HFFc6 (cell line): ENCODE measurements at regions not wholly inside any gene's neighbourhood (a gene's known extent, or its start where the extent isn't known, plus 50 kb on each side); places are given as distances from the start of the nearest gene placed in this dataset.
"Not testable (repeated sequence)": the region's sequence is repeated elsewhere in the genome, so short reads cannot be mapped to it uniquely, and the experiment has no call there.

ENCODE experiments used
- DNase-seq: peaks from one replicate; pipeline ENCODE4 v3.0.0-alpha.2; 2018
- H3K27ac Mint-ChIP-seq: 2 replicates; pipeline ENCODE4 v1.8.0; 2020; ENCODE audit warnings: mild to moderate bottlenecking, mixed read lengths
- H3K27me3 Mint-ChIP-seq: 2 replicates; pipeline ENCODE4 v1.8.0; 2021; ENCODE audit warnings: mild to moderate bottlenecking, moderate library complexity, mixed read lengths; ENCODE audit not compliant: insufficient read depth
- H3K36me3 Mint-ChIP-seq: 2 replicates; pipeline ENCODE4 v1.8.0; 2021; ENCODE audit warnings: low read depth, mixed read lengths
- H3K4me1 Mint-ChIP-seq: 2 replicates; pipeline ENCODE4 v1.8.0; 2020; ENCODE audit warnings: low read depth, mixed read lengths
- H3K4me3 Mint-ChIP-seq: 2 replicates; pipeline ENCODE4 v1.8.0; 2020; ENCODE audit warnings: mild to moderate bottlenecking, moderate library complexity, mixed read lengths
- H3K9me3 Mint-ChIP-seq: 2 replicates; pipeline ENCODE4 v1.8.0; 2020; ENCODE audit warnings: mild to moderate bottlenecking, mixed read lengths
- TF ChIP-seq, protein P1 (sequence below): fragments of 200-600 bp; sonication (generic); IDR thresholded peaks from 2 replicates; pipeline ENCODE4 v1.5.0; 2021; ENCODE audit warnings: antibody characterized with exemption, mild to moderate bottlenecking

DNA sequence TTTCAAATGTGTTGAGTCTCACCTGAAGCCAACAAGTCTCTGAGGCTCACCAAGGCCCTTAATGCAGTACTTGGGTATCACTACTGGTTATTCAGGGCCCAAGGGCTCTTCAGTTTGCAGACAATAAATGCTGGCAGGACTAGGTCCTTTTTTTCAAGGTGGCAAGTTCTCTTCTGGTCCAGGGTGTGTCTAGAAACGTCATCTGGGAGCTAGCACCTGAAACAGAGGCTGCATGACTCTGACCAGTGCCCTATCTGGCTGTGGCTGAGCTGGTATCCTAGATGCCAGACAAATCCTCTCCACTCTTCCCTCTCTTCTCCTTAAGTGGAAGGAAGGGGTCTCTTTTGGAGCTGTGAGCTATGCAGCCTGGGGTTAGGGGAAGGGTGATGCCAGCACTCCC is 276.8 kb downstream of the PYDC2 start:
- Mint-ChIP-seq H3K27ac (no peak overlapping the region), H3K27me3 (no peaks in the 10 kb centered on the region), H3K9me3 (peaks cover 19% of the 10 kb centered on the region), H3K4me3 (no peak overlapping the region), H3K4me1 (peaks cover 12% of the 10 kb centered on the region; the same call in 1 of the 2 replicates), H3K36me3 (peaks cover 3% of the 10 kb centered on the region; the same call in 1 of the 2 replicates)
- TF ChIP-seq, protein P1, sequence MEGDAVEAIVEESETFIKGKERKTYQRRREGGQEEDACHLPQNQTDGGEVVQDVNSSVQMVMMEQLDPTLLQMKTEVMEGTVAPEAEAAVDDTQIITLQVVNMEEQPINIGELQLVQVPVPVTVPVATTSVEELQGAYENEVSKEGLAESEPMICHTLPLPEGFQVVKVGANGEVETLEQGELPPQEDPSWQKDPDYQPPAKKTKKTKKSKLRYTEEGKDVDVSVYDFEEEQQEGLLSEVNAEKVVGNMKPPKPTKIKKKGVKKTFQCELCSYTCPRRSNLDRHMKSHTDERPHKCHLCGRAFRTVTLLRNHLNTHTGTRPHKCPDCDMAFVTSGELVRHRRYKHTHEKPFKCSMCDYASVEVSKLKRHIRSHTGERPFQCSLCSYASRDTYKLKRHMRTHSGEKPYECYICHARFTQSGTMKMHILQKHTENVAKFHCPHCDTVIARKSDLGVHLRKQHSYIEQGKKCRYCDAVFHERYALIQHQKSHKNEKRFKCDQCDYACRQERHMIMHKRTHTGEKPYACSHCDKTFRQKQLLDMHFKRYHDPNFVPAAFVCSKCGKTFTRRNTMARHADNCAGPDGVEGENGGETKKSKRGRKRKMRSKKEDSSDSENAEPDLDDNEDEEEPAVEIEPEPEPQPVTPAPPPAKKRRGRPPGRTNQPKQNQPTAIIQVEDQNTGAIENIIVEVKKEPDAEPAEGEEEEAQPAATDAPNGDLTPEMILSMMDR, result no peak
- DNase-seq, result no peak

DNA sequence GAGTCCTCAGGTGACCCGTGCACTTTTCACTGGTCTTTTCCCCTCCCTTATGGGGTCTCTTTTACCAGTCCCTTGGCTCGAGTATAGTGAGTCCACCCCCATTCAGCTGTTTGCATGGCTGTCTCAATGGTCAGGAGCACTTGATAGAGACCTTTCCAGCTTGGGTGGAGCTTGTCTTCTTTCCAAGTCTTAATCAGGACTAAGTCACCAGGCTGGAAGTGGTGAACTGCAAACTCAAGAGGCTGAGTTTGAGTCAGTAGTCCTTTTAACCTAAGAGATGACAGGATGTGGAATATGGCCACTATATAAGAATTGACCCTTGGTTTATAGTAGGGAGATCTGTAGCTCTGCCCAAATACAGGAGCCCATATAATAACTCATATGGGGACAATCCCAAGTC is 279.7 kb downstream of the PYDC2 start:
- TF ChIP-seq, protein P1, result no peak
- Mint-ChIP-seq H3K9me3 (peaks cover 16% of the 10 kb centered on the region; the same call in 1 of the 2 replicates), H3K4me1 (peaks cover 8% of the 10 kb centered on the region; the same call in 1 of the 2 replicates), H3K27me3 (peaks cover 4% of the 10 kb centered on the region; the same call in 1 of the 2 replicates), H3K4me3 (no peak overlapping the region), H3K27ac (no peak overlapping the region), H3K36me3 (peaks cover 7% of the 10 kb centered on the region; the same call in 1 of the 2 replicates)
- DNase-seq, result no peak

DNA sequence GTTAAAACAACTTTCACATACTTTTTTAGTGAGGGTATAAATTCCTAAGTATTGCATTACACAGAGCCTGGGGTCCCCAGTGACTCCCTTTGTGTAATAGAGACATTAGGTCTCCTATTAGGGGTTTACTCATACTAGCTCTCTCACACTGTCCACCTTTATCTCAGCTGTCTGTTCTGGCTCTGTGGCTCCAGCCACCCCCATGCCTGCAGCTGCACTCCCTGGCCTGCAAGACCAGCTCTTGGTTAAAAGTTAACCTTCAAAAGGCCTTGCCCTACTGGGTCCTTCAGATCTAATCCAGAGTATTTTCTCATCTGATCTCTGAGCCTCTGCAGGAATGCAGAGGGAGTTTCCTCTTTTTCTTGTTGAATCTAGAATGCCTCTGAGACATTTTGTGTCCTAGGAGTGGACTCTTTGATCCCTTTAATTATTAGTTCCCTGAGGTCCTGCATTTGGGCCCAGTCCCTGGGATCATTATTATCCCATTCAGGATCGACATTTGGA is 280.9 kb downstream of the PYDC2 start:
- H3K4me1 Mint-ChIP-seq, H3K36me3 Mint-ChIP-seq, DNase-seq, H3K27me3 Mint-ChIP-seq, H3K4me3 Mint-ChIP-seq, H3K27ac Mint-ChIP-seq: not testable (repeated sequence)
- peaks cover 10% of the 10 kb centered on the region; the same call in 1 of the 2 replicates for H3K9me3 Mint-ChIP-seq

DNA sequence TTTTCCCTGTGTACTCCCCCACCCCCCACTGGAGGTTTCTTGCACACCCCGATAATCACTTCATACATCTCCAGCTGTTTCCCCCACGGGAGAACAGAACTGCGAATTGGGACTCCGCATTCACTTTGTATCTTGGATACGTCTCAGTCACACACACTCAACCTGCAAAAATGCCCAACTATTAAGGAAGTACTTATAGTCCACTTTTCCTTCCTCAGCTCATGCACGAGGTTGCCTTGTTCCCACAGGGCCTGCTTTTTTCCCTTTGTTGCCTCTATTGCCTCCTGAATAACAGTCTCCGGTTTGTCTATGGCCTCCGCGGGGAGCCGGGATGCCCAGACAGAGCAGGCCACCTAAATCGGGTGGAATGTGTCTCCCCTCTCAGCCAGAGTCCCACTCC is 282.3 kb downstream of the PYDC2 start:
- peaks cover 10% of the 10 kb centered on the region; the same call in 1 of the 2 replicates for H3K9me3 Mint-ChIP-seq
- peaks cover 8% of the 10 kb centered on the region; the same call in 1 of the 2 replicates for H3K4me1 Mint-ChIP-seq
- H3K27ac Mint-ChIP-seq, result no peak overlapping the region
- peaks cover 7% of the 10 kb centered on the region; the same call in 1 of the 2 replicates for H3K36me3 Mint-ChIP-seq
- no peak overlapping the region for H3K4me3 Mint-ChIP-seq
- H3K27me3 Mint-ChIP-seq, result peaks cover 4% of the 10 kb centered on the region; the same call in 1 of the 2 replicates
- DNase-seq, result no peak
- TF ChIP-seq, protein P1, result no peak

DNA sequence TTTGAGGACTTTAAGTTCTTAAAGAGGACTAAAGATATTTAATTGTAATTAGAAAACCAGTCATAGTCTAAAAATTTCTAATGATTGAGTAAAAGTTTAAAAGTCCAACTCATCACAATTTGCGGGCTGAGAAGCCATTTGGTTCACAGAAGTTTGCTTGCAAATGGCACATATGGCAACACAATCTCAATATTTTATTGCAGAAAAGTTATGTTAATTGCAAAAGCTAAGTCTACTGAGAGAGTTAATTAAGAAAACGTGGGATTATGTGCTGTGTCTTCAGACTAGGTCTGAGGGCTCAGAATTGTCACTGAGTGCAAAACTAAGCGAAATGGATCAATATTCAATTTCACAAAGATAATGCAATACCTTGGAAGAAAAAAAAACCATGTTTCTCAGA is 289.7 kb downstream of the PYDC2 start:
- H3K27me3 Mint-ChIP-seq, result peaks cover 2% of the 10 kb centered on the region; the same call in 1 of the 2 replicates
- H3K9me3 Mint-ChIP-seq, result no peaks in the 10 kb centered on the region; the same call in 1 of the 2 replicates
- TF ChIP-seq, protein P1, result no peak
- H3K36me3 Mint-ChIP-seq, result no peaks in the 10 kb centered on the region
- no peak for DNase-seq
- no peak overlapping the region for H3K27ac Mint-ChIP-seq
- H3K4me1 Mint-ChIP-seq, result peaks cover 7% of the 10 kb centered on the region
- no peak overlapping the region for H3K4me3 Mint-ChIP-seq

DNA sequence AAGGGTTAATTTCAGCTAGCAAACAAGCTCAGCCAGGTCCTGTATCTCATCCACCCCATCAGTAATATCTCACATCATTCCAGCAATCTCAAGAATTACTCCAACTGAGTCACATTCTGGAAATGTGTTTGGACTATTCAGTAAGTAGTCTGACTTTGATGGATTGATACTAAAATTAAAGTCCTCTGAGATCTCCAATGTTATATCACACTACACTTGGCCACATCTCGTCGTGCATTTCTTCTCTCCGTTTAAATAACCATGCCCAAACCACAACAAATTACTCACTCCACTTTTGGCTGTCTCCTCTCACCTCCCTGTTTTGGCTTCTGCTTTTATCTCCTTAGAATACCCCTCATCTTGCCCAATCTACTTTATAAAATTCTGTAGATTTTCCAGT is 292.2 kb downstream of the PYDC2 start:
- Mint-ChIP-seq H3K27me3 (peaks cover 2% of the 10 kb centered on the region; the same call in 1 of the 2 replicates), H3K4me1 (peaks cover 7% of the 10 kb centered on the region), H3K4me3 (no peak overlapping the region), H3K36me3 (no peaks in the 10 kb centered on the region), H3K27ac (no peak overlapping the region), H3K9me3 (no peaks in the 10 kb centered on the region; the same call in 1 of the 2 replicates)
- DNase-seq, result no peak
- TF ChIP-seq, protein P1, result no peak
